Hepatocyte (in vitro differentiated cells): ENCODE measurements at regions not wholly inside any gene's neighbourhood (a gene's known extent, or its start where the extent isn't known, plus 50 kb on each side); places are given as distances from the start of the nearest gene placed in this dataset.

Experiments
- DNase-seq: peaks from one replicate; pipeline ENCODE4 v3.0.0-alpha.2; 2016; ENCODE audit warnings: low spot score
- H2AFZ ChIP-seq: fragments of 200-600 bp; sonication (generic); 2 replicates; pipeline ENCODE4 v1.6.0; 2016; ENCODE audit warnings: antibody characterized with exemption, mild to moderate bottlenecking
- H3K27ac ChIP-seq: fragments of 200-600 bp; sonication (generic); 2 replicates; pipeline ENCODE4 v1.5.1; 2016; ENCODE audit warnings: mild to moderate bottlenecking
- H3K27me3 ChIP-seq: fragments of 200-600 bp; sonication (generic); 2 replicates; pipeline ENCODE4 v1.6.1; 2016
- H3K36me3 ChIP-seq: fragments of 200-600 bp; sonication (generic); replicated peaks from 2 replicates; pipeline ENCODE4 v1.5.1; 2016; ENCODE audit warnings: low read depth; ENCODE audit not compliant: insufficient read depth
- H3K4me1 ChIP-seq: fragments of 200-600 bp; sonication (generic); 2 replicates; pipeline ENCODE4 v1.5.1; 2016; ENCODE audit warnings: mild to moderate bottlenecking, moderate library complexity; ENCODE audit not compliant: insufficient read depth
- H3K4me2 ChIP-seq: fragments of 200-600 bp; sonication (generic); 2 replicates; pipeline ENCODE4 v1.6.0; 2016
- H3K4me3 ChIP-seq: fragments of 200-600 bp; sonication (generic); 2 replicates; pipeline ENCODE4 v1.5.1; 2016; ENCODE audit warnings: mild to moderate bottlenecking
- H3K79me2 ChIP-seq: fragments of 200-600 bp; sonication (generic); 2 replicates; pipeline ENCODE4 v1.6.0; 2017; ENCODE audit warnings: mild to moderate bottlenecking
- H3K9me2 ChIP-seq: fragments of 200-600 bp; sonication (generic); replicated peaks from 2 replicates; pipeline ENCODE4 v1.6.0; 2017; ENCODE audit warnings: mild to moderate bottlenecking; ENCODE audit not compliant: insufficient read depth
- H3K9me3 ChIP-seq: fragments of 200-600 bp; sonication (generic); 2 replicates; pipeline ENCODE4 v1.5.1; 2016; ENCODE audit warnings: low read depth, mild to moderate bottlenecking
- H4K20me1 ChIP-seq: fragments of 200-600 bp; sonication (generic); 2 replicates; pipeline ENCODE4 v1.6.0; 2016; ENCODE audit warnings: mild to moderate bottlenecking; ENCODE audit not compliant: insufficient read depth, poor library complexity, severe bottlenecking
- CTCF ChIP-seq: fragments of 200-600 bp; sonication (generic); IDR thresholded peaks from 2 replicates; pipeline ENCODE4 v1.5.1; 2016; ENCODE audit warnings: antibody characterized with exemption, mild to moderate bottlenecking; ENCODE audit not compliant: poor library complexity
- EZH2 ChIP-seq: fragments of 200-600 bp; sonication (generic); IDR thresholded peaks from 2 replicates; pipeline ENCODE4 v1.6.1; 2016; ENCODE audit warnings: antibody characterized with exemption, mild to moderate bottlenecking, borderline replicate concordance
- EZH2phosphoT487 ChIP-seq: fragments of 200-600 bp; sonication (generic); IDR thresholded peaks from one replicate; pipeline ENCODE4 v1.6.1; 2018; ENCODE audit warnings: antibody characterized with exemption, mild to moderate bottlenecking, low read depth, moderate library complexity; ENCODE audit not compliant: unreplicated experiment, severe bottlenecking
- WGBS: methylation state at CpG from one replicate; pipeline ENCODE4 v1.1.6; 2016; ENCODE audit warnings: low lambda C conversion rate; ENCODE audit errors: missing lambda C conversion rate; 5-methylcytosine and 5-hydroxymethylcytosine counted together

- no peaks in the 10 kb centered on the region for H3K36me3 ChIP-seq
- H3K79me2 ChIP-seq = peaks cover 6% of the 10 kb centered on the region
- no peaks in the 10 kb centered on the region for H3K4me1 ChIP-seq
- H3K4me3 ChIP-seq = no peak overlapping the region
- WGBS = 83% methylated on average over 3 of the region's 3 CpGs
- peaks cover 4% of the 10 kb centered on the region for H3K9me3 ChIP-seq
- DNase-seq = no peak
- no peaks in the 10 kb centered on the region for H4K20me1 ChIP-seq
- no peaks in the 10 kb centered on the region for H3K27me3 ChIP-seq
- no peaks in the 10 kb centered on the region for H3K9me2 ChIP-seq
- H3K4me2 ChIP-seq = no peak overlapping the region
- TF ChIP-seq EZH2 (no peak), EZH2phosphoT487 (no peak), CTCF (no peak)
- no peak overlapping the region for H2AFZ ChIP-seq
- H3K27ac ChIP-seq = no peak overlapping the region
Observed at GRCh38 chr17:63258785-63259184, 187.3 kb downstream of the CYB561 start.

GRCh38 chr17:63262751-63263476, 183.2 kb downstream of the CYB561 start:
- 91% methylated on average over 5 of the region's 5 CpGs for WGBS
- H3K9me3 ChIP-seq = no peaks in the 10 kb centered on the region
- no peaks in the 10 kb centered on the region for H3K36me3 ChIP-seq
- no peak overlapping the region for H2AFZ ChIP-seq
- H3K27me3 ChIP-seq = no peaks in the 10 kb centered on the region
- no peaks in the 10 kb centered on the region for H3K4me1 ChIP-seq
- peaks cover 2% of the 10 kb centered on the region for H3K79me2 ChIP-seq
- no peak overlapping the region for H3K4me2 ChIP-seq
- no peak for DNase-seq
- TF ChIP-seq EZH2phosphoT487 (no peak), CTCF (no peak), EZH2 (no peak)
- no peaks in the 10 kb centered on the region for H3K9me2 ChIP-seq
- H4K20me1 ChIP-seq = no peaks in the 10 kb centered on the region
- H3K4me3 ChIP-seq = no peak overlapping the region
- no peak overlapping the region for H3K27ac ChIP-seq

- H3K79me2 ChIP-seq = no peaks in the 10 kb centered on the region
- H3K4me2 ChIP-seq = no peak overlapping the region
- H3K9me3 ChIP-seq = no peaks in the 10 kb centered on the region
- no peaks in the 10 kb centered on the region for H3K9me2 ChIP-seq
- H3K27ac ChIP-seq = no peak overlapping the region
- no peaks in the 10 kb centered on the region for H3K27me3 ChIP-seq
- H3K4me1 ChIP-seq = no peaks in the 10 kb centered on the region
- no peaks in the 10 kb centered on the region for H4K20me1 ChIP-seq
- no peak overlapping the region for H3K4me3 ChIP-seq
- no peak for DNase-seq
- no peak for TF ChIP-seq CTCF
- TF ChIP-seq EZH2phosphoT487 = no peak
- TF ChIP-seq EZH2 = no peak
- no peaks in the 10 kb centered on the region for H3K36me3 ChIP-seq
- H2AFZ ChIP-seq = no peak overlapping the region
Observed at GRCh38 chr17:63265526-63265925, 180.6 kb downstream of the CYB561 start.
